ENCODE measurements at regions not wholly inside any gene's neighbourhood (a gene's known extent, or its start where the extent isn't known, plus 50 kb on each side); places are given as distances from the start of the nearest gene placed in this dataset.
A peak's percentile ranks its signal among the peaks of the same experiment; 100 is the strongest.

GRCh38 chr6:150525300-150525699, 74.4 kb upstream of the PLEKHG1 start:
- H3K9me3 ChIP-seq (ENCODE audit: control insufficient read depth in 1 of 2, low read length in 2 of 2), result no peaks in the 10 kb centered on the region
- H3K4me3 ChIP-seq (ENCODE audit: low read depth in 1 of 2, low read length in 2 of 2), result no peak overlapping the region
- no peak overlapping the region for H3K27ac ChIP-seq (ENCODE audit: low read length)
- H3K4me1 ChIP-seq (ENCODE audit: control insufficient read depth in 1 of 2, insufficient read depth in 2 of 2, low read length in 2 of 2), result peaks cover 0 to 21% of the 10 kb centered on the region in 2 donors
- no peaks in the 10 kb centered on the region for H3K27me3 ChIP-seq (ENCODE audit: low read depth, low read length)
- H3K36me3 ChIP-seq (ENCODE audit: control insufficient read depth in 1 of 2, insufficient read depth in 2 of 2, low read length in 2 of 2), result no peaks in the 10 kb centered on the region

DNA sequence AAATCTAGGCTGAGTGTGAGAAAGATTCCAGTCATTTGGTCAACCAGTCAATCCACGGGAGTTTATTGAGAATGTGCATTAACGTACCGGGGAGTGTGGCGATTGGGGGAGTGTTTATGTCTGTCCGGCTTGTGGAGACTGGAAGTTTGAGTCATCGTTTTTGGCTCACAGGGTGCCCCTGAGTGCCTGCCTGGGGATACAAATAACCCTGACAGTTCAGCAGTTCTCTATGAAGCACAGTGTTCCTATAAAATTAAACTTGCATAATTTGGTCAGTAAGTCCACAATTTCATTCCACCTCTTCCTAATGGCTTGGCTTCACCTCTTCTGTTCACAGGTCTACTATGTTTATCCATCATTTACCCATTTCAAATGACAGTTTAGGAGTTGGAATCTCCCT, 72.6 kb upstream of the PLEKHG1 start:
- no peak overlapping the region for H3K27ac ChIP-seq (ENCODE audit: low read length)
- no peaks in the 10 kb centered on the region for H3K36me3 ChIP-seq (ENCODE audit: control insufficient read depth in 1 of 2, insufficient read depth in 2 of 2, low read length in 2 of 2)
- no peaks in the 10 kb centered on the region for H3K27me3 ChIP-seq (ENCODE audit: low read depth, low read length)
- H3K4me3 ChIP-seq (ENCODE audit: low read depth in 1 of 2, low read length in 2 of 2), result no peak overlapping the region
- H3K9me3 ChIP-seq (ENCODE audit: control insufficient read depth in 1 of 2, low read length in 2 of 2), result no peaks in the 10 kb centered on the region
- peaks cover 0 to 21% of the 10 kb centered on the region in 2 donors for H3K4me1 ChIP-seq (ENCODE audit: control insufficient read depth in 1 of 2, insufficient read depth in 2 of 2, low read length in 2 of 2)

- H3K27ac ChIP-seq (ENCODE audit: low read length), result peak overlapping the region; percentile 53
- no peak overlapping the region for H3K4me3 ChIP-seq (ENCODE audit: low read depth in 1 of 2, low read length in 2 of 2)
- peaks cover 0 to 21% of the 10 kb centered on the region in 2 donors for H3K4me1 ChIP-seq (ENCODE audit: control insufficient read depth in 1 of 2, insufficient read depth in 2 of 2, low read length in 2 of 2)
- H3K36me3 ChIP-seq (ENCODE audit: control insufficient read depth in 1 of 2, insufficient read depth in 2 of 2, low read length in 2 of 2), result no peaks in the 10 kb centered on the region
- no peaks in the 10 kb centered on the region for H3K27me3 ChIP-seq (ENCODE audit: low read depth, low read length)
- no peaks in the 10 kb centered on the region for H3K9me3 ChIP-seq (ENCODE audit: control insufficient read depth in 1 of 2, low read length in 2 of 2)
These were observed 70.9 kb upstream of the PLEKHG1 start for GRCh38 chr6:150528648-150529285.

DNA sequence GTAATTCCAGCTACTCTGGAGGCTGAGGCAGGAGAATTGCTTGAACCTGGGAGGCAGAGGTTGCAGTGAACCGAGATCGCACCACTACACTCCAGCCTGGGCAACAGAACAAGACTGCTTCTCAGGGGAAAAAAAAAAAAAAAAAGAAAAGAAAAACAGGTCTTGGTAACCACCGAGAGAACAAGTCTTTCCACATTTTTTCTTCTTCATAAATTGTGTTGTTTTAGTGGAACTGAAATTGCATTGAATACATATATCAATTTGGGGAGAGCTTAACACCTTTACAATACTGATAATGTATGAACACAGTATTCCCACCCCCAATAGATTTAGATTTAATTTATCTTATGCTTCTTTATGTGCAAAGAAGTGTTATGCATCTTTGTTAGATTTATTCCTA, 70.0 kb upstream of the PLEKHG1 start:
- no peaks in the 10 kb centered on the region for H3K36me3 ChIP-seq (ENCODE audit: control insufficient read depth in 1 of 2, insufficient read depth in 2 of 2, low read length in 2 of 2)
- no peak overlapping the region for H3K27ac ChIP-seq (ENCODE audit: low read length)
- H3K4me1 ChIP-seq (ENCODE audit: control insufficient read depth in 1 of 2, insufficient read depth in 2 of 2, low read length in 2 of 2), result peaks cover 0 to 21% of the 10 kb centered on the region in 2 donors
- H3K4me3 ChIP-seq (ENCODE audit: low read depth in 1 of 2, low read length in 2 of 2), result no peak overlapping the region
- no peaks in the 10 kb centered on the region for H3K9me3 ChIP-seq (ENCODE audit: control insufficient read depth in 1 of 2, low read length in 2 of 2)
- H3K27me3 ChIP-seq (ENCODE audit: low read depth, low read length), result no peaks in the 10 kb centered on the region

- H3K27ac ChIP-seq (ENCODE audit: low read length), result no peak overlapping the region
- H3K36me3 ChIP-seq (ENCODE audit: control insufficient read depth in 1 of 2, insufficient read depth in 2 of 2, low read length in 2 of 2), result no peaks in the 10 kb centered on the region
- H3K27me3 ChIP-seq (ENCODE audit: low read depth, low read length), result no peaks in the 10 kb centered on the region
- H3K4me3 ChIP-seq (ENCODE audit: low read depth in 1 of 2, low read length in 2 of 2), result no peak overlapping the region
- H3K4me1 ChIP-seq (ENCODE audit: control insufficient read depth in 1 of 2, insufficient read depth in 2 of 2, low read length in 2 of 2), result peaks cover 0 to 16% of the 10 kb centered on the region in 2 donors
- no peaks in the 10 kb centered on the region for H3K9me3 ChIP-seq (ENCODE audit: control insufficient read depth in 1 of 2, low read length in 2 of 2)
These were observed 67.7 kb upstream of the PLEKHG1 start for GRCh38 chr6:150531957-150532356.

GRCh38 chr6:150534553-150534952, 65.1 kb upstream of the PLEKHG1 start:
- H3K9me3 ChIP-seq (ENCODE audit: control insufficient read depth in 1 of 2, low read length in 2 of 2), result no peaks in the 10 kb centered on the region
- no peak overlapping the region for H3K27ac ChIP-seq (ENCODE audit: low read length)
- H3K4me3 ChIP-seq (ENCODE audit: low read depth in 1 of 2, low read length in 2 of 2), result no peak overlapping the region
- H3K36me3 ChIP-seq (ENCODE audit: control insufficient read depth in 1 of 2, insufficient read depth in 2 of 2, low read length in 2 of 2), result no peaks in the 10 kb centered on the region
- no peaks in the 10 kb centered on the region for H3K27me3 ChIP-seq (ENCODE audit: low read depth, low read length)
- H3K4me1 ChIP-seq (ENCODE audit: control insufficient read depth in 1 of 2, insufficient read depth in 2 of 2, low read length in 2 of 2), result no peaks in the 10 kb centered on the region

DNA sequence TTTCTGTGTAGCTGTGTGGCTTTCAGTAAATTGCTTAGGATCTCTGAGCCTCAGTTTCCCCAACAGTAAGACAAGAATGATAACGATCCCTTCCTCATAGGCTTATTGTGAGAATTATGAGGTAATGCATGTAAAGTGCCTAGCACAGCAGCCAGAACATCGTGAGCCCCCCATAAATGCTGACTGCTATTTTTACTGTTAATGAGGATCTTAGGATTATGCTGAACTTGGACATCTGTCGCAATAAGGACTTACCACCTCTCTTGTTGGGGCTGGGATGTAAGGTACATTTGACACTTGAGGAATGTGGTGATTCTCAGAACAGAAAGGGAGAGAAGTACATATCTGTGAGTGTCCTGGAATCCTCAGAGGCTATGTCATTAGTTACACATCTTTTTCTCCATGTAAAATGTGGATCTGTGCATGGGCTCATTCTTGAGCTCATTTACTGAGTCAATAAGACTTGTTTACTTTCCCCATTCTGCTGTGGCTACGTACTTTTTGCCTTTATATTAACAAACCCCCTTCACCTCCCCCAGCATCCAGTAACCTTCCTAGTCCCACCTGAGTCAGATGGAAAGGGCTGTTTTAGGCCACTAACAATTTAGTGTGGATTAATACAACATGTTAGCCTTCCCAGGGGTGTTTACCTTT, 64.4 kb upstream of the PLEKHG1 start:
- no peak overlapping the region for H3K27ac ChIP-seq (ENCODE audit: low read length)
- H3K4me3 ChIP-seq (ENCODE audit: low read depth in 1 of 2, low read length in 2 of 2), result no peak overlapping the region
- no peaks in the 10 kb centered on the region for H3K36me3 ChIP-seq (ENCODE audit: control insufficient read depth in 1 of 2, insufficient read depth in 2 of 2, low read length in 2 of 2)
- H3K9me3 ChIP-seq (ENCODE audit: control insufficient read depth in 1 of 2, low read length in 2 of 2), result no peaks in the 10 kb centered on the region
- no peaks in the 10 kb centered on the region for H3K4me1 ChIP-seq (ENCODE audit: control insufficient read depth in 1 of 2, insufficient read depth in 2 of 2, low read length in 2 of 2)
- H3K27me3 ChIP-seq (ENCODE audit: low read depth, low read length), result no peaks in the 10 kb centered on the region

DNA sequence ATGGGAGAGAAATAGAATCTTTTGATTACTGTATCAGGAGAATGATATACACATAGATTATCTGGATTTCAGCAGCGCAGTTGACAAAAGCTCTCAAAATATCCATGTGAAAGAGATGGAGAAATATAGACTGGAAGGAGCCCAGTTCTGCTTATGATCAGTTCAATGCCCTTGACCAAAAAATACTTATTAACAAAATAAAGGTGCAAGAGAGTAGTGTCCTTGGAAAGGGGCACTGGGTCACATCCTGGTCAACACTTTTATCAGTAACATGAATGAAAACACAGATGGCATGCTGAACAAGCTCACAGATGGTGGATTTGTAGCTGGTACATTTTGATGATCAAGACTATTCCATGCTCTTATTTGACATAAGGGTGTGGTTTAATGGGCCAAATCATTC, 63.9 kb upstream of the PLEKHG1 start:
- Histone ChIP-seq H3K36me3 (ENCODE audit: control insufficient read depth in 1 of 2, insufficient read depth in 2 of 2, low read length in 2 of 2) (no peaks in the 10 kb centered on the region), H3K4me3 (ENCODE audit: low read depth in 1 of 2, low read length in 2 of 2) (no peak overlapping the region), H3K27me3 (ENCODE audit: low read depth, low read length) (no peaks in the 10 kb centered on the region), H3K9me3 (ENCODE audit: control insufficient read depth in 1 of 2, low read length in 2 of 2) (no peaks in the 10 kb centered on the region), H3K4me1 (ENCODE audit: control insufficient read depth in 1 of 2, insufficient read depth in 2 of 2, low read length in 2 of 2) (no peaks in the 10 kb centered on the region), H3K27ac (ENCODE audit: low read length) (no peak overlapping the region)

GRCh38 chr6:150536835-150537234, 62.9 kb upstream of the PLEKHG1 start:
- Histone ChIP-seq H3K36me3 (ENCODE audit: control insufficient read depth in 1 of 2, insufficient read depth in 2 of 2, low read length in 2 of 2) (no peaks in the 10 kb centered on the region), H3K4me1 (ENCODE audit: control insufficient read depth in 1 of 2, insufficient read depth in 2 of 2, low read length in 2 of 2) (no peaks in the 10 kb centered on the region), H3K9me3 (ENCODE audit: control insufficient read depth in 1 of 2, low read length in 2 of 2) (no peaks in the 10 kb centered on the region), H3K27ac (ENCODE audit: low read length) (no peak overlapping the region), H3K27me3 (ENCODE audit: low read depth, low read length) (no peaks in the 10 kb centered on the region), H3K4me3 (ENCODE audit: low read depth in 1 of 2, low read length in 2 of 2) (no peak overlapping the region)

GRCh38 chr6:150537491-150537890, 62.2 kb upstream of the PLEKHG1 start:
- Histone ChIP-seq H3K9me3 (ENCODE audit: control insufficient read depth in 1 of 2, low read length in 2 of 2) (no peaks in the 10 kb centered on the region), H3K4me3 (ENCODE audit: low read depth in 1 of 2, low read length in 2 of 2) (no peak overlapping the region), H3K27me3 (ENCODE audit: low read depth, low read length) (no peaks in the 10 kb centered on the region), H3K27ac (ENCODE audit: low read length) (no peak overlapping the region), H3K36me3 (ENCODE audit: control insufficient read depth in 1 of 2, insufficient read depth in 2 of 2, low read length in 2 of 2) (no peaks in the 10 kb centered on the region), H3K4me1 (ENCODE audit: control insufficient read depth in 1 of 2, insufficient read depth in 2 of 2, low read length in 2 of 2) (no peaks in the 10 kb centered on the region)

- Histone ChIP-seq H3K27ac (ENCODE audit: low read length) (no peak overlapping the region), H3K4me3 (ENCODE audit: low read depth in 1 of 2, low read length in 2 of 2) (no peak overlapping the region), H3K4me1 (ENCODE audit: control insufficient read depth in 1 of 2, insufficient read depth in 2 of 2, low read length in 2 of 2) (no peaks in the 10 kb centered on the region), H3K9me3 (ENCODE audit: control insufficient read depth in 1 of 2, low read length in 2 of 2) (no peaks in the 10 kb centered on the region), H3K36me3 (ENCODE audit: control insufficient read depth in 1 of 2, insufficient read depth in 2 of 2, low read length in 2 of 2) (no peaks in the 10 kb centered on the region), H3K27me3 (ENCODE audit: low read depth, low read length) (no peaks in the 10 kb centered on the region)
These were observed 61.8 kb upstream of the PLEKHG1 start for GRCh38 chr6:150537893-150538292.

- no peak overlapping the region for H3K4me3 ChIP-seq (ENCODE audit: low read depth in 1 of 2, low read length in 2 of 2)
- H3K27ac ChIP-seq (ENCODE audit: low read length), result no peak overlapping the region
- no peaks in the 10 kb centered on the region for H3K4me1 ChIP-seq (ENCODE audit: control insufficient read depth in 1 of 2, insufficient read depth in 2 of 2, low read length in 2 of 2)
- no peaks in the 10 kb centered on the region for H3K27me3 ChIP-seq (ENCODE audit: low read depth, low read length)
- no peaks in the 10 kb centered on the region for H3K36me3 ChIP-seq (ENCODE audit: control insufficient read depth in 1 of 2, insufficient read depth in 2 of 2, low read length in 2 of 2)
- H3K9me3 ChIP-seq (ENCODE audit: control insufficient read depth in 1 of 2, low read length in 2 of 2), result no peaks in the 10 kb centered on the region
These were observed 60.6 kb upstream of the PLEKHG1 start for GRCh38 chr6:150539111-150539510.

All from muscle layer of duodenum (tissue), 2 donors.